ENCODE measurements at regions not wholly inside any gene's neighbourhood (a gene's known extent, or its start where the extent isn't known, plus 50 kb on each side); places are given as distances from the start of the nearest gene placed in this dataset.

DNA sequence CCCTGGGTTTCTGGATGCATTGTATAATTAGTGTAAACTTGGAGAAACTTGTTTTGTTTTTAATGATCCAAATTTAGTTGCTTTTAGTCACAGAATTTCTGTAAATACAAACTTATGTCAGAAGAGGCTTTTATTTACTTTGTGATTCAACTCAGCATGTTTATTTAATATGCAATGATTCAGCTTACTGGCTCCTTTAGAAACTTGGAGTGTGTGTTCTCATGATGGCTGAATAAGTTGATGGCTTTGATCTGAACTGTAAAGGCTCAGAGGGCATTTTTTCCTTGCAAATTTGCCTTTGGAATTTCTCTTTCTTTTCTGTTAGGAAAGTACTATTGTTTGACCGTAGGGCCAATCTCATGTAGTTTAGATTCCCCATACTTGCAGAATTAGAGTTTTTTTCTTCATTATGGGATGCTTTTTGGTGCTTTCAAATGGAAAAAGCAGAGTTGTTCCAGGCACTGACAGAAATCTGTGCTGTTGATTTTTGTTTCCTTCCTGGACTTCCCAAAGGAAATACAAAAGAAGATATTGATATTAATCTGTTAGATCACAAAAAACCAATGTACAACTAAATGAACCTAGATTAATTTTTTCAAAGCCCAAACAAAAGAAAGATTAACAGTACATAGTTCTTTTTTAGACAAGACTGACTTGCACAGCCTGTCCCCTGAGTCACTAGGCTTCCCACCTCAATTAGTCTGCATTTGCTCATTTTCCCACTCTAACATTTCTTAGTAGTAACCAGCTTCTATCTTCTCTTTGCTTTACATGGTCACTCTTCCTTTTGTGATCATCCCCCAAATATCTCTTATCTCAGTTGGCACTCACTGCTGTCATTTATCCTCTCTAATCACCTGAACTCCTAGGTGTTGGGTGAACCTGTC lies 96.8 kb upstream of the AGR3 start:
- no peak for DNase-seq (ENCODE audit: low spot score)

DNA sequence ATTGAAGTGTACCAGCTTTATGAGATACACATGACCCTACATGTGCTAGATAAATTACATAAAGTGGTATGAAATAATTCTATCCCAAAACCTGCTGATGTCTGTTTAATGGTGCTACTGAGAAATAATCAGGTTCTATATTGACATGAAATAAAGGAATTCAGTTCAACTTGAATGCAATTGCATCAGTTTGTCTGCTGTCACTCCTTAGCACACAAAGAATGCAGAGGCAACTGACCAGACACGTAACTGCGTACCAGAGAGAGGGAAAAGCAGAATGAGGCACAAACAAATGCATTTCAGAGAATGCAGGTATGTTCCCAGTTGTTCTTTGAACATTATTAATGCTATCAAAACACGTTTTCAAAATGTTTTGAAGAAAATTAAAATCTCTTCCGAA lies 98.8 kb upstream of the AGR3 start:
- DNase-seq (ENCODE audit: low spot score) = no peak

DNA sequence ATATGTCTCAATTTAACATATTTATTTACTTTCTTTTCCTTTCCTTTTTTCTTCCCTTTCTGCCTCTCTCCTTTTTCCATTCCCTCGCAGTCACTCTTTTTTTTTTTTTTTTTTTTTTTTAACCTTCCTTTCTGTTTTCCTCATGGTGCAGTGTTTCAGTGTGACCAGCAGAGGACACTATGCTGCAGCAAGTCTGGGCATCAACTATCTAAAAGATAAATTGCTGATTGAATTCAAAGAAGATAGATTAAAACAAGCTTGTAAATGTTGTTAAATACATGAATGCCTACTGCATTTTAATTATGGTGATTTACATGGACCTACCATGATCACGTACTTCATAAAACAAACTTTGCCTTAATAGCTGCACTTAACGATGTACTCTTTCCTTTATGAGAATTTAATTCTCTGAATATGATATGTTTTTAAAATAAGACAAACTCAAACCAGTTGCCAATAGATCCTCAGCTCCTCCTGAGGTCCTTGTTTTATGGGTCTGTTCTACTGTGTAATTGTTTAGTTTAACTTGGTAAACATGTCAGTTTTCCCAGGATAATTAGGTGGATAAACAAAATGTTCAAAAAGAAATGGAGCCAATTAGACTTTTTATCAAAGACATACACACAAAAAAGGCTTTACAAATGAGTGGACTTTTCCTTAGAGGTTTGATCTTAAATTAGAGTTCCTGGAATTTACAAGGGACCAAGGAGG lies 101.0 kb upstream of the AGR3 start:
- peak; percentile 37 for DNase-seq (ENCODE audit: low spot score)

DNA sequence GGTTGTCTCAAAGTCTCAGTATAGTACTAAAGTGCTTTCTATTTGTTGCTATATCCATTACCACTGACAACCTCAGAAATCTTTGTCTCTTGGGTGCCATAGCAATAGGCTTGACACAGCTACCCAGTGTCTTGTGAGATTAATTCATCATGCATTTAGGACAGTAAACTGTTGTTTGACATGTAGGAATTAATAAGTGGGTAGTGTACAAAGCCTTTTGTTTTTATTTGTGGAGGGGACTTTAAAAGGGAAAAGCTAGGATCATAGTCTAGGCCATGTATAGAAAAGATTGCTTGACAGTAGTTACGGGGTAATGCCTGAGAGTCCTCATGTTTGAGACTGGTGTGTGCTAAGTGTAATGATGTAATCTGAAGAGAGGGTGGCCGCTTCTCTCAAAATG lies 102.6 kb upstream of the AGR3 start:
- no peak for DNase-seq (ENCODE audit: low spot score)

DNA sequence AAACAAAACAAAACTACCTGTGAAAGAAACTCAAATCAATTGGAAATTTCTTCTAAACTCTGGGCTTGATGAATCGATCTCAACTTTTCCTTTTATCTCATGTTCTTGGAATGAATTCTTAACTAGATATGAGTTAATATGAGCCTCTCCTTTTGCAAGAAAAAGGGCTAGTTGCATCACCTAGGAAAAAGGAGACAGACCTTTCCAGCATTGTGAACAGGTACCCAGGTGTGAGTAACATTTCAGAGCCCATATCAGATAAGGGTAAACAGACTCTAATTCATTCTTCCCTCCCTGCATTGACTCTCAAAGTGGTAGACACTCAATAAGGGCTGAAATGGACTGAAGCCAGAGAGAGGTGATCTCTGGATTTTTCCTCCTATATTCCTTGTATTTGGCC lies 103.8 kb upstream of the AGR3 start:
- DNase-seq (ENCODE audit: low spot score) = no peak

DNA sequence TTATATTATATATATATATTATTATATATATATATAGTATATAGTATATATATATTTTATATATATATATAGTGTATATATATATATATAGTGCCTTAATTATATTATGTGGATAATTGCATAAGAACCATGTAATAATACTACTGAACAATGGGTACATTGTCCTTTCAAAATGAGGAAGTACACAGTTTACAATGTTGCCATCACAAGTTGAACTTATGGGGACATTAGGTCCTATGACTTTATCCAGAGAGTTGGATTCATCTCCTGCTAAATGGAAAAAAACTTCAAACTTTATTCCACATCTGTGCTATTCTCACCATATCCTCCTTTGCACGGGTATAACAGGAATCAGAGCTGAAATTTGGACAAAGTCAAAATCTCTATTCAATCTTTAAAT lies 105.0 kb upstream of the AGR3 start:
- no peak for DNase-seq (ENCODE audit: low spot score)

DNA sequence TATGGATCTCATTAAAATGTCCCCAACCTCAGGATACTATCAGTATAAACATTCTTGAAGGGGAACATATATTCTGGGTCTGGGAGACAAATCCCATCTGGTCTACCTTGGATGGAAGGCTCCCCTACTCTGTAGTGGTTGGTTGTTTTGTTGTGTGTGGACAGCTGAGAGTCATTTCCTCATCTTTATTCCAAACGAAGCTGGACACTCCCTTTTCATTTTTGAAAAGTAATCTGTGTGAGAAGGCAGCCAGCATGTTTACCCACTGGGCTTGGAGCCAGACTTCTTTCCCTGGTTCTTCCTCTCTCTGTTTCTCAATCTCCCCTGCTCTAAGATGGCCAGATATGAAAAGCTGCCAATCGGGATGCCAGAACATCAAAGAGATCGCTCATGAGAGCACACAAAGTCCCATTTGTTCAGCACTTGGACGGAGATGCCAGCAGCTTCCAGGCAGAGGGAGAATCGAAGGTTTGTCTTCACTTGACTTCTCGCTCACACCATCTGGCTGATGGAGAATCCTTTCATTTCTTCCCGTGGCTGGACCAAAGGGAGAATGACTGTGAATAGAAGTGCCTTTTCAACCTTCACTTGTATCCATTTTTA lies 108.1 kb upstream of the AGR3 start:
- DNase-seq (ENCODE audit: low spot score) = no peak

DNA sequence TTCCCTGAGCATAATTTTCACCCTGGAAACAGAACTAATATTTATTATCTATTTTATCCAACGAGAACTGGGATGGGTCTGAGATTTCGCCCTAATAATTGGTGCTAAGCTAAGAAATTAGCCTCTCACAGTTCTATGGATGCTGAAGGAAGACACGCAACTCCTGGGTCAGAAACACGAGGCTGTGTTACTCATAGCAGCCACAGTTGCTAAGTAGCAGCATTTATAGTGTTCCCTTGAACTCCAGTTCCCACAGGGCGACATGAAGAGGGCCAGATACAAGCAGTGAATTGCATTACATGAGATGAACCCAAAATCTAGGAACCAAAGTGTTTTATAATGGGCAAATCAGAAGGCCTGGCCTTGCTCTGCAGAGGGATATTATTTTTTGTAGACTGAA lies 109.8 kb upstream of the AGR3 start:
- DNase-seq (ENCODE audit: low spot score) = no peak

DNA sequence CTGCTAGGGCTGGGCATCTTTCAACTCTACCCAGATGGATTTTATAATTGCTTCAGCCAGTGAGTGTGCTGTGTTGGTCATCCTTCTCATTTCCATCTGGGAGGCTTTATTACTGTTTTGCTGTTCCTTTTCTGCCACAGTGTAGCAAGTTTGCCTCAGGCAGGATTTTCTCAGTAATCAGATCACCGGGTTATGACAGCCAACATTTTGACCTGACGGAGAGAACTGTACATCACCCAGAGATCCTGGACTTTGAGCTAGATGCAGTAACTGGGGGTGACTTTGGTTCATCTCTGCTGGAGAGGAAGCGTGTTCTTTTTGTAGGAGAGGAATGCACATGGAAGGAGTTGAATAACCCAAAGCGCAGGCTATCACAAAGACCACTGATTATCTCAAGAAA lies 111.8 kb upstream of the AGR3 start:
- no peak for DNase-seq (ENCODE audit: low spot score)

DNA sequence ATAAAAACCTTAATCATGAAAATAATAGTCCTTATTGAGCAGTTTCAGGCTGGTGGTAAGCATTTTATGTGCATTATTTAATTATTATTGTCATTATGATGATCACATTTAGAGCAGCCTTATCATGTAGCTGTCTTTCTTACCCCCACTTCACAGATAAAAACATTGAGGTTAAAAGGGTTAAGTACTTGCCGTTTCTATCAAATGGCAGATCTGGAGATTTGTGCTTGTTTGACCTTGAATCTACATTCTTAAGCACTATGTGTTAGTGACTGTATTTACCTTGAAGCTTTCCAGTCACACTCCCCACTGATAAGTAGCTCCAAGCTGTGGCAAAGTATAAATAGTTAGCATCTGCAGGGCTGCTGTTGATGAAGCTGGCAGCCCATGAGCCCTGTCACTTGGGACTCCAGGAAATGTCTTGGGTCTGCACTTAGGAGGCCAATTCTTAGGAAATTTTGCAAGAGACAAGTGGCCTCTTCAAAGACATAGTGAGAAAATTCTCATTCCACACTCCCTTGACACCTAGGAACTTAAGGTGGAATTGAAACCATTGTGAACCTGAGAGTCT lies 116.8 kb upstream of the AGR3 start:
- DNase-seq (ENCODE audit: low spot score) = no peak

DNA sequence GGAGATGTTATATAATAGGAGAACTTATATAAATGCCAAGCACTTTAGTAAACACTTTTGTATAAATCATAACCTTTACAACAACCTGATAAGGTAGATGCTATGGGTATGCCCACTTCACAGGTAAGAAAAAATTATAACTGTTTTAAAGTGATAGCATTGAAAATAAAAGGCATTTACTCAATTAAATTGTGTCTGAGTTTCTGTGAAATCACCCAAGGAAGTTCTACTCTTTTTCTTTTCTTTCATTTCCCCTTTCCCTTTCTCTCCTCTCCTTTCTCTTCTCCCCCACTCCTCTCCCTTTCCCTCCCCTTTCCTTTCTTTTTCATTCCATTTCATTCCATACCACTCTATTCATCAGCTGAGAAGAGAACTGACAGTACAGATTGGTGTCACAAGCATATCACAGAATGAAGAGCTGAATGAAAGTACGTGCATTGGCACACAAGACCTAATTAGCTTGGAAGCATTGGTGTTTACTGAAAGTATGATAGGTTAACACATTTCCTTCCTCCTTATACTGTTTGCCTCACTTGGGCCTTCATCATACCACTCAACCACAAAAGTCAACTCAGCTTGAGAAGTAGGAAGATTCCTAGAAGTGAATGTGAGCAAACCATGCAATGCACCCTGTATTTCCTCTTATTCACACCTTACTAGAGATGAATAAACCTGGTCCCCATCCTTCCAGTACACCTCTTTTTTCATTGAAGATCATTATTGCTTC lies 117.9 kb upstream of the AGR3 start:
- no peak for DNase-seq (ENCODE audit: low spot score)

DNA sequence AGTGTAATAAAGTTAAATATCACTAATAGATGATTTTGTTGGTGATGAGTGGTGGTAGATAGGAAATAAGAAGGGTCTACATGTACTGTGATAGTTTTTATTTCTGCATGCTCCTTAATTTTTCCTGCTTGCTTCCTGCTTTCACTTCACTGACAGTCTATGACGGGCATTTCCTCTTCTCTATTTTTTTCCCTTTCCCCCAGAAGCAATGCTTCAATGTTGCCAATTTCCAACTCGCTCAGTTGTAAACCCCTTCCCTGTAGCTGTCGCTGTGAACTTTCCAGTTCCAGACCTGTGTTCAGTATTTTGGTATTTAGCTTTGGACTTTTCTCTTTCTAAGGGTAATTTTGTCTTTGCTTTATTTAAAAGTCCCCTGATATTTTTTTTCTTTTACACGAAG lies 123.5 kb upstream of the AGR3 start:
- DNase-seq (ENCODE audit: low spot score) = no peak

DNA sequence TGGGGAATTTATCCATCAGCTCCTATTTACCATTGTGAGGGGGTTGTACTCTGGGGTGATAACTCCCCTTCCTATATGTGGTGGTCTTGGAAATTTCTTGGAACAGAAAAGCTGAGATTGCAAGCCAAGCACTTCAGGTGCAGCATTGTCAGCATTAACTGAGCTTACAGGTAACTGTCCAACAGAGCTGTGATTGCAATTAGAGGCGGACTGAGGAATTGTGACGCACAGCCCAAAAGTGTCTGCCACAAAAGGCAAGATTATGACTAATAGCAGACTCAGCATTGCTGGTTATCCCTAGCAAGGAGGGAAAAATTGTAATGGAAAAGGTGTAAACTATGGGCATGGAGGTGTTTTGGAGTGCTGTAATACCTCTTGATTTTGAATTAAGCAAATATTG lies 126.1 kb upstream of the AGR3 start:
- no peak for DNase-seq (ENCODE audit: low spot score)

DNA sequence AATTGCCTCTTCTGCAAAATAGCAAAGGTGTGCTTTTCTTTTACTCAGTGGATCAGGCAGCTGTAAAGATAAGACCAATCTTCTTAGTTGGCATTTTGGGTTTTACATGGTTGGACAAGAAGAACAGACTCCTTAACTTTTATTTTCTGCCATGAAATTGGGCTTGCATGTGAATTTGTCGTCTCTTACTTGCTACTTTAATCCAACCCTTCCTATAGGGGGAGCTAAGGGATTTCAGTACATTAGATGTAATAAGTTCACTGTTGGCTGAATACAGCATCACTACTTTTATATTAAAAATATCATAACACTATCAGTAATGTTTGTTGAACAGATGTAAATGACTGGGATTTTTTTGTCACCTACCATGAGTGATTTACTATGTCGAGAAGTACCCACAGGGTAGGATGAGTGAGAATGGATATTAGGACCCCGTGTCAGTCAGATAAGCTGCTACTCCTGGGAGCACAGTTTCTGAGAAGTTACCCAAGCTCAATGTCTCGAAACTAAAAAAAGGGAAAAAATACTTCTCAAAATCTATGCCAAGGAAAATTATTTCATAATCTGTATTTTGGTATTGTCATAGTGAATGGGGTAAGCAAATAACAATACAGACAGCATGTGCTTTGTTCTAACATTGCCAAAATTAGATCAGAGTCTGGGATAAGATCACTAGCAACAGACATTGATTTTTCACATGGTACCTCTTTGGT lies 127.4 kb upstream of the AGR3 start:
- DNase-seq (ENCODE audit: low spot score) = no peak

DNA sequence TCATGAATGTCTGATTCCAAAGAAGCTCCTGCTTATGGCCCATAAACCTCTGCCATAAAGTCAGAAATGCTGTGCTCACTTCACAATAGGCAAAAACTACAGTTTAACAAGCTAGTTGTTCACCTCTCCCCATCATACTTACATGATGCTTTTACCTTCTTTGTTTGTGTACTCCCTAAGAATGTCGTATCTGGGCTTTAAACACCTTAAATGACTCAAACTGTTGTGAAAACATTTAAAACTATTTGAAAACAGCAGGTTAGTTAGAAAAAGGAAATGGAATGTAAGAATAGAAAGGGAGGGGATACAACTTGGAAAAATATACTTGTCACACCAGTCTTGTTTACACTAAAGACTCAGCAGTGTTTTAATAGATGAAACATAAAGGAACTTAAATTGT lies 128.2 kb upstream of the AGR3 start:
- DNase-seq (ENCODE audit: low spot score) = no peak

DNA sequence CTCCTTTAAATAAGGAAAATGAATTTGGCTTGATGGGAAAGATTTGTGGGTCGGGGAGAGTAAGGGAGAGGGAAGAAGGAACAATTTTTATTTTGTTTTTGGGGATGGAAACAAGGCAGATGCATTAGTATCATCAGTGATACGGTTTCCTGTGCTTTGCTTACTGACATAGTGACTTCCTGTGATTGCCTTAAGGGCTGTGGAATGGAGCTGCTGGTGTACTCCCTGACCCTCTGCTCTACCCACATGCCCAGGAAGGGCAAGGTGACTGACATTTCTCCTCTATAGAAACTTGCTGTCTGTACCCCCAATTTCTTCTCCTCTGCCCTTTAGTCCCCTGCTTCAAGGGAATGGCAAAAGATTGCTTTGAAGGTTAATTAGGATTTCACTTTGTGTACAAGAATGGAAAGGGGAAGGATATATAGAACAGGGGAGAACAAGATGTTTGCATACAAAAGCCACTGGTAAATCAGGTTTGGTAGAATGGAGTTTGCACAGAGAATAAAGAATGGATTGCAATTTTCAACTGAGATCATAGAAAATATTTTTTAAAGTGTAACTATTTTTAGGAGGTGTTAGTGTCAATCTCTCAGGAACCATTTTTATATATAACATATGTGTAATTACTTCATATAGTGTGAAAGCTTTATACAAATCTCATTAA lies 129.0 kb upstream of the AGR3 start:
- DNase-seq (ENCODE audit: low spot score) = no peak

DNA sequence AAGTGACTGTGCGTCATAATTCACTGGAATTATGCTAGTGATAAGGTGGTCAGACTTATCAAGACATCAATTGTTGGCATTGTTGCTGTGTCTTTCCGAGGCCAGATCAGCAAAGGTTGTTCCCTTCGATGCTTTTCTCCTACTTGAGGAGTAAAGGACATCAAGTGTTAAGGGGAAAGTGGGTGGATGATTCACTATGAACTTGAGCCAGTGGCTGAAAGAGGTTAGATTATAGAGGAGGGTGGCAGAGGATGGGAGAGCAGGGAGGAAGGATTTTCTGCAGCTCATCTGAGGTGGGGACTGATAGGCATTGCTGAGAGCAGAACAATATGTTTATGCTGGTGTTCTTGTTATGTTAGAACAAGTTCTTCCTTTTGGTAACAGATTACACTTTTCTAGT lies 131.4 kb upstream of the AGR3 start:
- DNase-seq (ENCODE audit: low spot score) = no peak

DNA sequence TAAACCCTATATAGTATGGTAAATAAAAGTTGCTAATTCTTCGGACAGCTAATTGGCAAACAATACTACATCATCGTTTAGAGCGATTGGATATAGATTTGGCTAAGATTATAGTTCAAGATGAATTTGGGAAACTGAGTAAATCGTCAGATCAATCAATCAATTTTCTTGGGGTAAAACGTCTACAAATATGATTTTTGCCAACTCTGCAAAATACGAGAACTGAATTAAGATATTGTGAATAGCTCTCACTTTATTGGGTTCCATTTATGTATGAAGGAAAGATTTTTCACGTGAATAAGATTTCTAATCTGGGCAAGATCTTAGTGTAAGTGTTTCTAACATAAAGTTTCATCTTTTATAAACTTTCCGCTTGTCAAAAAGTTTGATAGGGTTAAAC lies 132.9 kb upstream of the AGR3 start:
- no peak for DNase-seq (ENCODE audit: low spot score)

DNA sequence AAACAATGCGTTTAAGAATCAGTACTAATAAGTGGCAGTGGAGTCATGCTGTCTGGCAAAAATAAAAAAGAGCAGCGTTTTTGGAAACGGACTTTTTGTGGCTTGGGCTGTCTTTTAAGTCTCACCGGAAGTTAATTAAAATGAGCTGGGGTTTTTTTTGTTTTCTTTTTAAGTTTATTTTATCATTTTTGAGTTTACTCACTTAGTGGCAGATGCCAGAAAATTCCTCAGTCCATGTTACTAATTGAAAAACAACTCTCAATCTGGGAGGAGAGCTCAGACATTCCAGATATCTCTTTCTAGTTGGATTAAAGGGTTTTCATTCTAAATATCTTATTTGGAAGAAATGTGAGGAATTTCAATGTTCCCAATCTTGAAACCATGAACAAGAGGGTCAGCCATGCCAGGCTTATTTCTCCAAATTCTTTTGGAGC lies 133.8 kb upstream of the AGR3 start:
- no peak for DNase-seq (ENCODE audit: low spot score)

DNA sequence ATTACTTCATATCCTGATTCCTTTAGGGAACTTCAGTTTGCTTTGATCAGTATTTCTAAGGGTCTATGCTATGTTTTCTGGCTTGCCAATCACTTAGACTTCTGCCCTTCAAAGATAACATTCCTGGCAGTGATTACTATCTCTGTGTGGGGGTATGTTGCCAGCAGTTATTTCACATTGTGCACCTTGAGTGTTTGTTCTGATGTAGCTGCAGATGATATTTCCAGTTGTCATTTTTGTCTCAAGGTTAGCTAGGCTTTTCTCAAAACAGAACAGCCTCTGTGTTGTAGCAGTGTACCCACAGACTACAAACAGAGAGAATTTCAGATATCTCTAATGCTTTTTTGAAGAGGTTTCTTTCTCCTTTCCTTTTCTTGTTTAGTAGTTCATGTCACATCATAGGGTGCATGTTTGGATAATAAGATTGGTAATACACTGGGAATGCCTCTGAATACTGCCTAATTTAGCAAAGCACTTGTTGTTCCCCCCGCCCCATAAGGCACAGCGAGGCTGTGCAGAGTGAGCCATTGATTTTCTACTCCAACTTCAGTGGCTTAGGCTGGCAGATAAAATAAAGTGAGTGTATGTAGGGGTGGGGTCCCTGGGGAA lies 134.7 kb upstream of the AGR3 start:
- DNase-seq (ENCODE audit: low spot score) = no peak
